ENCODE measurements at regions not wholly inside any gene's neighbourhood (a gene's known extent, or its start where the extent isn't known, plus 50 kb on each side); places are given as distances from the start of the nearest gene placed in this dataset.

DNA sequence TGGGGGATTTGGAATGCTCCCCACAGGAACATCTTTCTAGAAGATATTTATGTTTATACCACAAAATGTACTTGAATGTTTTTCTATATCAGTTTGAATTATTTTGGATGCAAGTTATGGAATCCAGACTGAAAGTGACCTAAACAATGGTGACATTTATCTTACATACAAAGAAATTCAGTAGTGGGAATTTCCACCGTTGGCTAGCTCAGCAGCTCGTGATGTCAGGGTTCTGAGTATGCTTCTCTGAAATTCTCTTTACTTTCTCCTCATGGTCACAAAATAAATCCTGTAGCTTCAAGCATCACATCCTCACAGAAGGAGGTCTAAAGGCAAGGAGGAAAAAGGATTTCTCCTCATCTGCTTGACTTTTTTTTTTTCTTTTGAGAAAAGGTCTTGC, 105.3 kb downstream of the AKAIN1 start:
- DNase-seq: no peak

GRCh38 chr18:5075297-5075696, 121.8 kb downstream of the AKAIN1 start:
- no peak for DNase-seq

DNA sequence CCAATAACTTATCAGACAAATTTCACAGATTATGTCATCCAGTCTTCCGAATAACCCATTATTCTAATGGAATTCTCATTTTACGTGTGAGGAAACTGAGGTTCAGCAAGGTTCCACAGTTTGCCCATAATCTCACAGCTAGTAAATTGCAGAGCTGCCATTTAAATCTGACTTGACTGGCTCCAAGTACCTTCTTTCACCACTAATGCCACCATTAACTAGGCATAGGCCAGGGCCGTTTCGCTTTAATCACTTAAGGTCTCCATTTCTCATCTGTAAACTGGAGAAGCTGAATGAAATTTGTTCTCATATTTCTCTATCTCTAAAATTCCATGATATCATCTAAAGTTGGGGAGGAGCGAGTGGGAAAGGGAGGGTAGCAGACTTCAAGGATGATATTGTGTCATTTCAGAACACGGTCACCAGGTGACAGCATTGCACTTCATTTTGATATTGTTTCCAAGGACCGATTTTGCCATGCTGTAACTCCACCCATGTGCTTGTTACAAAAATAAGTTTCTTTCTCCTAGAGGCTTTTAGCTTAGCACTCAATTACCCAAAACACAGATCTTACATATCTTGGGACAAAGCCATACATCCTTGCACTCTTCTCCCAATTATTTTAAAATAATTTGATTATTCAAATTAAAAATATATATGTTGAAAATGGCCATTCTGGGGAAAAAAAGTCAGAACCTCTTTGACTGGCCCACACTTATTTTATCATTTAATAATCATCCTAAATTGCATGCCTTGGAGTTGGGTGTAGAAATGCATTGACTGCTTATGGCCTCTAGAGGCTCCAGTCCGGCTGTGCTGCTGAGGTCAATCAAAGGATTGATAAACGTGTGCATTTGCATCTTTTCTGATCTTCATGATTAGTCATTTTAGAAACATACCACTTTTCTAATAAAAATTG, 123.8 kb downstream of the AKAIN1 start:
- no peak for DNase-seq

DNA sequence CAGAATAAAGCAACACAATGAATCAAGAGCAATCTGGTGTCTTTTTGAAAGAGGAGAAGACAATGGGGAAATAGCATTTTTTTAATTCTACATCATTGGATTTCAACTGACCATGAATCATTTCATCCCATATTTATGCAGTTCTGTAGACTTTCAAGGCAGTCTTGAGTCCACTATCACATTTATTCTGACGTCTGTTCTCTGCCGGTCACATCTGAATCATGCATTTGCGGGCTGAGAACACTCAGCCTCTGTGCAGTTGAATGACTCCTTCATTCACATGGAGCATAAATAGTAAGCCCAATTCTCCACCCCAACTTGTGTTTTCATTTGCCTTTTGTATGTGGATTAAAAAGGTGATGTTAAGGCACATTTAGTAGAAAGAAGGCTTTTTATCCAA, 128.2 kb downstream of the AKAIN1 start:
- DNase-seq: no peak

- peak; percentile 16 to 18 for DNase-seq
These were observed 130.6 kb downstream of the AKAIN1 start for GRCh38 chr18:5066380-5066977.

DNA sequence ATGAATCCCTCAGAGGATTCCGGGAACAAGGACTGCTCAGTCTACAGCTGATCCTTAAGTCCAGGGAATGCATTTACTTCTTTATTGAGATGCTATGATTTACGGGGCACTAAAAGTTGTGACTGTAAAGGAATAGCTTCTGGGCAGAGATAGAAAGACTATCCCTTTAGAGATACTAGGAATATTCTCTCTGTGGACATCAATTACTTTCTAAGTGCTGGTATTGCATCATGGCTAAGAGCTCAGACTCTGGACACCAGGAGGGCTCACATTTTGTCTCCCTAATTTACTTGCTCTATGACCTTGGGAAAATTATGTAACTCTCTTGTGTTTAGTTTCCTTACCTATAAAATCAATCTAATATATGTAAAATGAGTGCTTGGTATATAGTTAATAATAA, 131.4 kb downstream of the AKAIN1 start:
- DNase-seq: no peak

- no peak for DNase-seq
These were observed 132.2 kb downstream of the AKAIN1 start for GRCh38 chr18:5064841-5065370.

- no peak for DNase-seq
These were observed 135.3 kb downstream of the AKAIN1 start for GRCh38 chr18:5061785-5062184.

- no peak for DNase-seq
These were observed 136.5 kb downstream of the AKAIN1 start for GRCh38 chr18:5060543-5060942.

DNA sequence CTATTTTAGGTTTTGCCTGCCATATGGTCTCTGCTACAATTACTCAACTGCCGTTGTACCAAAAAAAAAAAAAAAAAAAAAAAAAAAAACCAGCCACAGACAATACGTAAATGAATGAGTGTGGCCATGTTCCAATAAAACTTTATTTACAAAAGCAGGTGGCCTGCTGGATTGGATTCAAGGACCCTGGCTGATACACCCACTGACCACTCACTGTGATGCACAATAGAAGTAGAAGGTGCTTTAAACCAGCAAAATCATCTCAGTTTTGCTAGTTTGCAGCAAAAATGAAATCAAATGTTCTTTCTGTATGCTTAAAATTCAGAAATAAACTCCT, 137.4 kb downstream of the AKAIN1 start:
- no peak for DNase-seq

DNA sequence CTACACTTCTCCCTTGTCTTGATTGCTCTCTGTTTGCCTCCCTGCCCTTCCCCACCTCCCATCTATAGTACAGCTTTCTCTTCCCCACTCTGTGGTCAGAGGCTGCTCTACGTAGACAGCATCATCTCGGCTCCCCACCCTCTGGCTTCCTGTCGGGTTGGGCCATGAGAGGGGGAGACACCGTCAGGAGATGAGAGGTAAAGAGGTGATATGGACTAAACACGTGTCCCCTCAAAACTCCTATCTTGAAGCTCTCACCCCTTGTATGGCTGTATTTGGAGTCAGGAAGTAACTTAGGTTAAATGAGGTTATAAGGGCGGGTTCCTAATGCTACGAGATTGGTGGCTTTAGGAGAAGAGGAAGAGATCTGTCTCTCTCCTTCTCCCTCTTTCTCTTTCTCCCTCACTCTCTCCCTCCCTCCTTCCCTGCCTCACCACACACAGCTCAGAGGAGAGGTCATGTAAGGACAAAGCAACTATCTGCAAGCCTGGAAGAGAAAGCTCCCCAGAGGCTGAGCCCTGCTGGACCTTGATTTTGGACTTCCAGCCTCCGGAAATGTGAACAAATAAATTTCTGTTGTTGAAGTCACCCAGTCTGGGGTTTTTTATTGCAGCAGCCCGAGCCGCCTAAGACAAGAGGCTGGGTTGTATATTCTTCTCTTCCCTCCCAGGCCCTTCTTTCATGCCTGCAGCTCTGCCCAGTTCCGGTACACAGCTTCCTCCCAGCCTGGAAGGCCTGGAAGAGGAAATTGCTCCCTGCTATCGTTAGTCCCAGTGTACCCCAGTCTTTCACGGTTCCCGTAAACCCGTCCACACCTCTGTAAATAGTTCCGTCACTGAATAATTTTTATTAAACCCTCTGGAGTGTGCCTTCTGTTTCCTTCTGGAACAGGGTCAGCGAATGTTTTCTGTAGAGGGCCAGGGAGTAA, 138.0 kb downstream of the AKAIN1 start:
- no peak for DNase-seq

DNA sequence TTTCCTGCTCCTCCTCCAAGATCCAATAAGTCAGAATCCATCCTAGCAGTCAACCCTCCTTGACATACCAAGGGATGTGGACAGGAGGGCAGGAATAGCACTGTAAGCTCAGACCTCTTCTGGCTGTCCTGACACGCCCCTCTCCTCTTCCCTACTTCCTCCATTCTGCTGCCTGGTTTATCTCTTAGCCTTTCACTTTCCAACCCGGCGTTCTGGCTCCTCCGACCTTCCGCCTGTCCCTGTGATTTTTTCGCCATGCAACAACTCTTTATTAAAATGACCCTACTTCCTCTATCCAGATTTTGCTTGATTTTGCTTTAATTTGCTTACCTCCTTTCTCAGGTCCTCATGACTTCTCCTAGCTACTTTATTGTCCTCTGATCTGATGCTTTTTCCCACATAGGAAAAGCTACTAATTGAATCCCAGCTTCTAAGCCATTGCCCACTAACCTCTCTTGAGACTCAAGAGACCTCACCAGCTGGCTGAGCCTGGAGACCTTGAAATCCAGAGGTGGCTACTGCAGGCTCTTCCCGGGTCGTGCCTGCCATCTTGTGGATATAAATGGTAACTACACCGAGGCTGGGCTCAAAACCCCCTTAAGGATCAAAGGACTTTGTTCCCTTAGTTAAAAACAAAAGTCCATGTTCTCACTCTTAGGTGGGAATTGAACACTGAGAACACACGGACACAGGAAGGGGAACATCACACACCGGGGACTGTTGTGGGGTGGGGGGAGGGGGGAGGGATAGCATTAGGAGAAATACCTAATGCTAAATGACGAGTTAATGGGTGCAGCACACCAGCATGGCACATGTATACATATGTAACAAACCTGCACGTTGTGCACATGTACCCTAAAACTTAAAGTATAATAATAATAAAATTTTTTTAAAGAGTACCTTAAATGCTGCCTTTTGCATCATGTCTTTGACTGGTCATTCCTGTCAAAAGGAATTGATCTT, 139.4 kb downstream of the AKAIN1 start:
- DNase-seq: peak; percentile 46 to 59

GRCh38 chr18:5052491-5052890, 144.6 kb downstream of the AKAIN1 start:
- no peak for DNase-seq

- DNase-seq: no peak
These were observed 145.8 kb downstream of the AKAIN1 start for GRCh38 chr18:5051207-5051606.

DNA sequence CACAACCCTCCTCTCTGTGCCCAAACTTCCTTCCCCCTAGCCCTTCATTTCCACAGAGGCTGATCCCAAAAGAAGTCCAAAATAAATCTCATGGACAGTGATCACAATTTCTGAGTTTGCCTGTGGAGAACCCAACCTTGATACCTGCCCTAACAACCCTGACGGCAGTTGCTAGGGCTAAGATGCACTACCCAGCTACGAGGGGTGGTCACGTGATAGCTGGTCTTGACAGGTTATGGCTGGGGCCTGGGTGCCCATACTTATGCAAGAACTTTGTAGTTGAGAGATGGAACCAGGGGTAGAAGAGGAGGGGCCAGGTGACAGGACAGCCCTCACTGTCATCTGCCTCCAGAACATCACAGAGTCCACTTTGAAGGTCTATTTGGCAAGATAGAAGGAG, 147.9 kb downstream of the AKAIN1 start:
- DNase-seq: no peak

DNA sequence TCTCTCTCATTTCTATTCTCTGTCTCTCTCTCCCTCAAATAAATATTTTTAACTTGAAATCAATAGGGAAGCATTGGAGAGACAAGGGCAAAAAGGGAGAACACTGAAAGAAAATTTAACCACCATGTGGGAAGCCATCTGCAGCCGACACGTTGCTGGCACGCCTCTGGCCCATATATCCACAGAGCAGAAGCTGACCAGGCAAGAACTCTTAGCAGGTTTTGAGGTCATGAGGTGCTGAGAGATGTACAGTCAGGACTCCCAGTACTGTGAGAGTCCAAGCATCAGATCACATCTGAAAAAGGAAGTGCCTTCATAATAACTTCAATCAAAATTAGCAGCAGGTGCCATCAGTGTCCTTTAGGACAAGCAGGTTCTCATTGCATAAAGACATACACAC, 156.6 kb downstream of the AKAIN1 start:
- no peak for DNase-seq

- DNase-seq: no peak
These were observed 160.5 kb downstream of the AKAIN1 start for GRCh38 chr18:5036523-5036922.

GRCh38 chr18:5031216-5031615, 165.8 kb downstream of the AKAIN1 start:
- DNase-seq: no peak

DNA sequence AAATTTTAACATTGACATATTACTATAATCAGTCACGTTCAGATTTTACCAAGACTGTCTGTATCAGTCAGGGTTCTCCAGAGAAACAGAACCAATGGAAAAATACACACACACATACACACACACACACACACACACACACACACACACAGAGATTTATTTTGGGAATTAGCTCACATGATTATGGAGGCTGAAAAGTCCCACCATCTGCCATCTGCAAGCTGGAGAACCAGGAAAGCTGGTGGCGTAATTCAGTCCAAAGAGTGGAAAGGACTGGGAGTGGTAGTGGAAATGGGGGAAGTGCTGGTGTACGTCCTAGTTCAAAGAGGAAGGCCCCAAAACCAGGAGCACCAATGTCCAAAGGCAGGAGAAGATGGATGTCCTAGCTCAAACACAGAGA, 166.4 kb downstream of the AKAIN1 start:
- DNase-seq: no peak

DNA sequence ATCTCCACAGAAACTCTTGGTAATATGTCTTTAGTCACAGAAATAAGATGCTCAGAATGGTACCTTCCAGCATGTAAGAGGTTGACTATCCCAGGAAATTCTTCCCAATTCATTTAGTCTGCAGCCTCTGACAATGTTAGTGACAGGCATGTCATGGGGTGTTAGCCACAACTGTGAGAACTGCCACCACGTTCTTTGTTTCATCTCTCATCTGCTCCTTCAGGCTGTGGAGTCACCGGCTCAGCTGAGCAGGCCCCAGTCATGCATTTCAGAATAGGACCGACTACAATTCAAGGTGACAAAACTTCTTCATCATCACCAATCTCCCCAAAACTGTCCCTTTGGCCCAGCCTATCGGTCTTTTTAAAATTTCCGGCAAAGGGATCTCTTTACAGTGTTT, 167.5 kb downstream of the AKAIN1 start:
- DNase-seq: no peak

GRCh38 chr18:5024741-5025140, 172.3 kb downstream of the AKAIN1 start:
- no peak for DNase-seq

- no peak for DNase-seq
These were observed 175.5 kb downstream of the AKAIN1 start for GRCh38 chr18:5021558-5021957.
